Transverse colon (tissue), 4 donors: ENCODE measurements at regions not wholly inside any gene's neighbourhood (a gene's known extent, or its start where the extent isn't known, plus 50 kb on each side); places are given as distances from the start of the nearest gene placed in this dataset.

ENCODE experiments used
- DNase-seq: peaks from one replicate; pipeline ENCODE4 v3.0.0-alpha.2; 2019
- H3K27ac ChIP-seq, 4 donors: fragments of 200-600 bp; sonication (generic); 2 replicates each; pipeline ENCODE4 v1.5.1; 2016 to 2018; ENCODE audit warnings: inconsistent platforms in 4 of 4
- H3K27me3 ChIP-seq: fragments of 200-600 bp; sonication (generic); 2 replicates; pipeline ENCODE4 v1.5.1; 2017; ENCODE audit warnings: inconsistent platforms
- H3K36me3 ChIP-seq, 4 donors: fragments of 200-600 bp; sonication (generic); 2 replicates each; pipeline ENCODE4 v1.5.1; 2017 to 2019; ENCODE audit warnings: inconsistent platforms in 4 of 4
- H3K4me1 ChIP-seq, 4 donors: fragments of 200-600 bp; sonication (generic); 2 replicates each; pipeline ENCODE4 v1.5.1; 2017 to 2020; ENCODE audit warnings: inconsistent platforms in 4 of 4
- H3K4me3 ChIP-seq, 4 donors: fragments of 200-600 bp; sonication (generic); 1 replicate in 1 of 4; 2 replicates in 3 of 4; pipeline versions ENCODE4 v1.5.1 to v1.6.1; 2017 to 2019; ENCODE audit warnings: inconsistent platforms in 4 of 4
- H3K9me3 ChIP-seq, 2 donors: fragments of 200-600 bp; sonication (generic); 2 replicates each; pipeline ENCODE4 v1.5.1; 2017 to 2019; ENCODE audit warnings: inconsistent platforms in 2 of 2
- CTCF ChIP-seq, 5 experiments: fragments of 200-600 bp in 3 of 5; fragments of 450-650 bp in 2 of 5; sonication (generic) in 3 of 5; IDR thresholded peaks; 1 replicate in 2 of 5; 2 replicates in 3 of 5; pipeline ENCODE4 v1.5.1; 2016 to 2017; ENCODE audit warnings: antibody characterized with exemption in 5 of 5, inconsistent platforms in 3 of 5, mild to moderate bottlenecking in 2 of 5, moderate library complexity in 1 of 5
- EP300 ChIP-seq: sonication (generic); formaldehyde crosslinking; IDR thresholded peaks from one replicate; pipeline ENCODE4 v1.6.1; 2017; ENCODE audit warnings: antibody characterized with exemption, low read depth
- POLR2A ChIP-seq: fragments of 450-650 bp; IDR thresholded peaks from one replicate; pipeline ENCODE4 v1.6.1; 2016; ENCODE audit warnings: antibody characterized with exemption, mild to moderate bottlenecking, moderate library complexity
- POLR2AphosphoS5 ChIP-seq, 3 donors: sonication (generic); formaldehyde crosslinking; IDR thresholded peaks; one replicate each; pipeline ENCODE4 v1.6.1; 2016; ENCODE audit warnings: antibody characterized with exemption in 3 of 3
- WGBS, 2 donors: methylation state at CpG; one replicate each; pipeline ENCODE4 v1.1.5; 2018; ENCODE audit warnings: low coverage in 1 of 2; 5-methylcytosine and 5-hydroxymethylcytosine counted together
- in situ Hi-C, 4 donors: fragments of 200-750 bp; cut with MboI; loops; one replicate each; pipeline versions ENCODE4 v1.15.0 to v1.15.1; 2017; ENCODE audit warnings: low sequenced_read_pairs in 3 of 4, low pct_ligation_motif_present in 1 of 4, low pct_unique_long_range_greater_than_20kb in 1 of 4
- intact Hi-C: fragments of 100-400 bp; cut with DNase I; formaldehyde crosslinking; loops from one replicate; pipeline ENCODE4 v1.15.1; 2023; ENCODE audit warnings: low total_unique reads

GRCh38 chr9:129485145-129485774 is 135.6 kb downstream of the C9orf50 start:
- H3K9me3 ChIP-seq: no peaks in the 10 kb centered on the region
- in situ Hi-C loops (no loop called here), intact Hi-C loops (loop anchor here (10.0 kb wide), 1 partner anchor 310 kb away; the partner anchor contains the start of gene IER5L)
- H3K4me3 ChIP-seq: no peak overlapping the region
- 67 to 84% methylated on average over 3 to 9 of the region's 9 CpGs for WGBS, 2 donors
- no peak for DNase-seq
- H3K27ac ChIP-seq: peak overlapping the region; percentile 97 to 100 (median 99)
- peaks cover 61 to 82% (median 70%) of the 10 kb centered on the region in 4 donors for H3K4me1 ChIP-seq
- TF ChIP-seq POLR2AphosphoS5 (IDR thresholded peaks at IDR 0.05) (no peak), POLR2A (no peak)
- no peaks in the 10 kb centered on the region for H3K27me3 ChIP-seq
- no peaks in the 10 kb centered on the region for H3K36me3 ChIP-seq

- peaks cover 53 to 82% (median 62%) of the 10 kb centered on the region in 4 donors for H3K4me1 ChIP-seq
- H3K9me3 ChIP-seq: no peaks in the 10 kb centered on the region
- in situ Hi-C loops (no loop called here), intact Hi-C loops (loop anchor here (10.0 kb wide), 1 partner anchor 310 kb away; the partner anchor contains the start of gene IER5L)
- peak overlapping the region; percentile 97 to 100 (median 99) for H3K27ac ChIP-seq
- WGBS, 2 donors: 66 to 85% methylated on average over 5 to 11 of the region's 11 CpGs
- H3K36me3 ChIP-seq: no peaks in the 10 kb centered on the region
- no peak for DNase-seq
- H3K27me3 ChIP-seq: no peaks in the 10 kb centered on the region
- no peak for TF ChIP-seq POLR2AphosphoS5 (IDR thresholded peaks at IDR 0.05)
- TF ChIP-seq EP300: no peak
- no peak for TF ChIP-seq POLR2A
- TF ChIP-seq CTCF (IDR thresholded peaks at IDR 0.05): no peak
- no peak overlapping the region for H3K4me3 ChIP-seq
These were observed 136.4 kb downstream of the C9orf50 start for GRCh38 chr9:129484352-129485000.

GRCh38 chr9:129483415-129484351 is 137.2 kb downstream of the C9orf50 start:
- Histone ChIP-seq H3K4me1 (peaks cover 50 to 74% (median 55%) of the 10 kb centered on the region in 4 donors), H3K36me3 (no peaks in the 10 kb centered on the region), H3K4me3 (peak overlapping the region; percentile 17 to 59 (median 52)), H3K27me3 (no peaks in the 10 kb centered on the region), H3K27ac (peak overlapping the region; percentile 97 to 100 (median 99)), H3K9me3 (no peaks in the 10 kb centered on the region)
- peak; percentile 83 for DNase-seq
- WGBS, 2 donors: 30% methylated on average over 22 of the region's 34 CpGs; no CpG with 5 or more reads in 1 of the 2 donors
- intact Hi-C loops (loop anchor here (10.0 kb wide), 1 partner anchor 309 kb away; the partner anchor contains the start of gene IER5L), in situ Hi-C loops (no loop called here)
- TF ChIP-seq EP300 (no peak), POLR2A (peak; percentile 53), POLR2AphosphoS5 (IDR thresholded peaks at IDR 0.05) (peak; percentile 71 to 83 (median 80))

GRCh38 chr9:129482521-129483414 is 138.1 kb downstream of the C9orf50 start:
- Histone ChIP-seq H3K4me3 (peak overlapping the region; percentile 47 to 88 (median 58)), H3K36me3 (no peaks in the 10 kb centered on the region), H3K27me3 (no peaks in the 10 kb centered on the region), H3K9me3 (no peaks in the 10 kb centered on the region), H3K27ac (peak overlapping the region; percentile 97 to 100 (median 99)), H3K4me1 (peaks cover 47 to 69% (median 49%) of the 10 kb centered on the region in 4 donors)
- peak; percentile 85 for DNase-seq
- TF ChIP-seq POLR2A: peak; percentile 32
- no peak for TF ChIP-seq CTCF (IDR thresholded peaks at IDR 0.05)
- TF ChIP-seq EP300: no peak
- peak in 2 of 3 donors; percentile 27 to 44 for TF ChIP-seq POLR2AphosphoS5 (IDR thresholded peaks at IDR 0.05)
- in situ Hi-C loops (no loop called here), intact Hi-C loops (loop anchor here (10.0 kb wide), 1 partner anchor 308 kb away; the partner anchor contains the start of gene IER5L)
- WGBS, 2 donors: 7% methylated on average over 81 of the region's 93 CpGs; no CpG with 5 or more reads in 1 of the 2 donors
